HG02840 (cell line): ENCODE measurements at regions not wholly inside any gene's neighbourhood (a gene's known extent, or its start where the extent isn't known, plus 50 kb on each side); places are given as distances from the start of the nearest gene placed in this dataset.

Experiments used
- ATAC-seq: cut with Tn5 transposase; IDR thresholded peaks from one replicate; pipeline ENCODE4 v1.9.1; 2021; ENCODE audit warnings: mild to moderate bottlenecking, moderate library complexity, moderate number of reproducible peaks; ENCODE audit not compliant: unreplicated experiment, low FRiP score

DNA sequence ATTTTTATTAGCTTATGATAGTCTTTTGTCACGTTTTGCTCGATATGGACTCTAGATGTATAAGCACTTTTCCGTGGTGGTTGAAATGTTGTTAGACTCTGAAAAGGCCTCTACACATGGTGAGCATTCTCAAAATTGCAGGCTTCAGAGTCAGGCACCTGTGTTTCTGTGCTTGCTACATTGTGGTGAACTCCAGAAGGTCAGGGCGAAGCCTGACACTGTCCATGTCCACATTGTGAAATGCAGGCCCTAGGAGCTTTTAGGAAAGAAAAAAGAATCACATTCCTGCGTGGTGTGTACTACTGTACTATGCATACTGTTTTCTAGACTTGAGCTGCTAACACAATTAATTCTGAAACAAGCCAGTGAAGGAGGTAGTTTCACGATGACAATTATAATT is 86.3 kb downstream of the HS3ST1 start:
- ATAC-seq, result no peak

GRCh38 chr4:11341337-11342043 is 87.2 kb downstream of the HS3ST1 start:
- ATAC-seq, result no peak

- ATAC-seq, result no peak
Observed at GRCh38 chr4:11338956-11339782, 89.5 kb downstream of the HS3ST1 start.

- no peak for ATAC-seq
Observed at GRCh38 chr4:11337287-11337686, 91.4 kb downstream of the HS3ST1 start.

- ATAC-seq, result no peak
Observed at GRCh38 chr4:11336435-11336834, 92.3 kb downstream of the HS3ST1 start.

GRCh38 chr4:11334887-11335286 is 93.8 kb downstream of the HS3ST1 start:
- no peak for ATAC-seq

- ATAC-seq, result no peak
Observed at GRCh38 chr4:11328401-11328800, 100.3 kb downstream of the HS3ST1 start.

DNA sequence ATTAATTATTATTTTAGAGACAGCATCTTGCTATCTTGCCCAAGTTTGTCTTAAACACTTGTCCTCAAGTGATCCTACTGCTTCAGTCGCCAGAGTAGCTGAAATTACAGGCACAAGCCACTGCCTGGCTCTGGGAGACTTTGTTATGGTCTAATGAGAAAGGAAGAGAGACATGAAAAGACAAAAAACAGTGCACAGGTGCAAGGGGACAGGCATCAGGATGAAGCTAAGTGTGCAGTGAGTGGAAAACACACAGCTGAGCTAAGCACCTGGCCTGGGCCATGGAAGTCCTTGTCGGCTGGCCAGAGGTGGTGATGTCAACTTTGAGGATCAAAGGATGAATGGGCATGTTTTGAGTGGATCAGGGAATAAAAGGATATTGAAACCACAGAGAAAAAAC is 102.7 kb downstream of the HS3ST1 start:
- no peak for ATAC-seq

DNA sequence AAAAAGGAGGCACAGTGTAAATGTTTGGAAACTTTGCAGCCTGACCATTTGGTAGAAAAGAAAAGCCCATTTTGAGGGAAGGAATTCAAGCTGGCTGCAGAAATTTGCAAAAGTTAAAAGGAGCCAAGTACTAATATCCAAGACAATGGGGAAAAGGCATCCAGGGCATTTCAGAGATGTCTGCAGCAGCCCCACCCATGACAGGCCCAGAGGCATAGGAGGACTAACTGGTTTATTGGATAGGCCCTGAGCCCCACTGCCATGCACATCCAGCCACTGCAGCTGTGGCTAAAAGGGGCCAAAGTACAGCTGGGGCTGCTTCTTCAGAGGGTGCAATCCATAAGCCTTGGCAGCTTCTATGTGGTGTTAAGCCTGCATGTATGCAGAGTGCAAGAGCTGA is 104.9 kb downstream of the HS3ST1 start:
- ATAC-seq, result no peak

DNA sequence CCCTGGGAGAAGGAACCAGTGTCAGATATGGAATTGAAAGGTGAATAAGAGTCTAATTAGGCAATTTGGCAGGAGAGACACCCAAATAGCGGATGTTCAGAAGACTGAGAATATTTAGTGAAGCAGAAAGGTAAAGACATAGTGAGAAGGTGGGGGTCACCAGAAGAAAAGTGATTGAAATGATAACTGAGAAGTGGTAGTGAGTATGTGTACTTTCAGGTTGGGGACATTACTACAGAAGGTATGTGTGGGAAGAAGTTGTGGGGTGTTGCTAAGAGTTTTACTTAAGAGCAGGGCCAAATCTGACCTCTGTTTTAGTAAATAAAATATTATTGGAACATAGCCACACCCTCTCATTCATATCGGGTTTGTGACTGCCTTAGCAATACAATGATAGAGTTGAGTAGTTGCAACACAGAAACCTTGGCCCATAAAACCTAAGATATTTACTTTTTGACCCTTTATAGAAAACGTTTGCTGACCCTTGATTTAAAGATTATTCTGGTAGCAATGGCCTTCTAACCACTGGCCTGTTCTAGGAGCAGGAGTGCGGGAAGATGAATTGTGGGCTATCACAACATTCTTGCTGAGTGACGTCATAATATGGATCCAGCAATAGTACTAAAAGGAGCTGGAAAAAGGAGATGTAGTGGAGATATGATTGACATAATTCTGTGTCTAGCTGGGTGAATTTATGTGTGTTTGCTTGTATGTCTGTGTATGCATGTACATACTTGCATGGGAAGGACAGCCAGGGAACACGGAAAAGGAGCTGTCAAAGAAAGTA is 115.3 kb downstream of the HS3ST1 start:
- no peak for ATAC-seq

DNA sequence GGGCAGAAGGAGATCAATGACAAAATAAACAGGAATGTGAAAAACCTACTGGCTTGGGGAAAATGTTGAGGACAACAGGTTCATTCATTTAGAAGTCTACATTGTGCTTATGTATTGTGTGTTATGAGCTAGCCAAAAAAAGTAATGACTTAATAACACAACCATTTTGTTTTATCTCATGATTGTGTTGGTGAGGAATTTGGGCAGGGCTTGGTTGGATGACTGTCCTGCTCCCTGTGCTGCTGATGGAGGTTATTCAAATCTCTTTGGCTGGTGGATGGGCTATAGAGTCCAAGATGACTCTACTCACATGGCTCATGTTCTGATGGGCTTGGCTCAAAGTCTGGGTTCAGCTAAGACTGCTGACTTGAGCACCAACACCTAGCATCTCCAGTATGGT is 116.3 kb downstream of the HS3ST1 start:
- ATAC-seq, result no peak

DNA sequence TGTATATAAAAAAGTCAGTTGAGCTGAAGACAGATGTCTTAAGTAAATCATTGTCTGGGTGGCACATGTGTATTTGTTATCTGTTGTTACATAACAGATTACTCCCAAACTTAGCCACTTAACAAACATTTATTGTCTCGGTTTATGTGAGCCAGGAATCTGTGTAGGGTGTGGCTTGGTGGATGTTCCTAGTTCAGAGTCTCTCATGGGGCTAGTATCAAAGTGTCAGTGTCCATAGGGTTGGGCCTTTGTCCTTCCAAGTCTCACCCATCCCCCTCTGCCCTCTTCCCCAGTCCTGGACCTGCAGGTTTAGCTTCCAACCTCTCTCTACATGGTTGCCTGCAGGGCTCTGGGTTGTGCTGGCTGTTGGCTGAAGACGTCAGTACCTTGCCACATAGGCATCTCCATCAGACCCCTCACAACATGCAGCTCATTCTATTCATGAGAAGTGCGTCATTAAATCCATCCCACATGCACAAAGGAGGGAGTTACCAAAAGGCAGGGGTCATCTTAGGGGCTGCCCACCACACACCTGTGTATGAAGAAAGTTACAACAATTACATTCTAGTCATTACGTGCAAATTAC is 127.5 kb downstream of the HS3ST1 start:
- ATAC-seq, result no peak

GRCh38 chr4:11299836-11300235 is 128.9 kb downstream of the HS3ST1 start:
- ATAC-seq, result no peak

DNA sequence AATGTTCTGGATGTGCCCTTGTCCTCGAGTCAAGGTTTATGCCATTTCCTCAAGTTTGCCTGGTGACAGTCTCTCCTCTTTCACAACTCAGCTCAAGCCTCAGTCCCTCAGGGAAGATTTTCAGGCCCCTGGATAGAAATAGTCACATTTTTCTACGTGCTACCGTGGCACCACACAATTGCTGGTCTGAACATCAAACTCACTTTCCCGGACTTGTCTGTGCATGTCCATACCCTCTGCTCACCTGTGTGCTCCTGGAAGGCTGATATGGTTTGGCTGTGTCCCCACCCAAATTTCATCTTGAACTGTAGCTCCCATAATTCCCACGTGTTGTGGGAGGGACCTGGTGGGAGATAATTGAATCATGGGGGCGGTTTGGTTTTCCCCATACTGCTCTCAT is 129.7 kb downstream of the HS3ST1 start:
- no peak for ATAC-seq

DNA sequence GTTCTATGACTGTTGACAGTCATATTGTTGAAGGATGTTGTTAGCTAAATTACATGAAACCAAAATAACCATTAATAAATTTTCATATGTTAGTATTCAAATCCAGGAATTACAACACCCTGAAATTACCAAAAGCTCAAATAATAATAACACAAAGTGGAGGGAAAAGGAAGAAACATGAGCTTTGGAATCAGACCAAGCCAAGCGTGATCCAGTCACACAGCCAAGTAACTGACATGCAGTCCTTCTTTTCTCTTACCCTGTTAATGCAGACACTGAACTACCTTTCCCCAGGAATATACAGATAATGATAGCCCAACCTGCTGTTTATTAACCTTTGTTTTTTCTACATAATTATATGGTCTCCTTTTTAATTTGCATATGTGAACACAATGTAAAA is 130.2 kb downstream of the HS3ST1 start:
- no peak for ATAC-seq

- ATAC-seq, result no peak
Observed at GRCh38 chr4:11297627-11298026, 131.1 kb downstream of the HS3ST1 start.

DNA sequence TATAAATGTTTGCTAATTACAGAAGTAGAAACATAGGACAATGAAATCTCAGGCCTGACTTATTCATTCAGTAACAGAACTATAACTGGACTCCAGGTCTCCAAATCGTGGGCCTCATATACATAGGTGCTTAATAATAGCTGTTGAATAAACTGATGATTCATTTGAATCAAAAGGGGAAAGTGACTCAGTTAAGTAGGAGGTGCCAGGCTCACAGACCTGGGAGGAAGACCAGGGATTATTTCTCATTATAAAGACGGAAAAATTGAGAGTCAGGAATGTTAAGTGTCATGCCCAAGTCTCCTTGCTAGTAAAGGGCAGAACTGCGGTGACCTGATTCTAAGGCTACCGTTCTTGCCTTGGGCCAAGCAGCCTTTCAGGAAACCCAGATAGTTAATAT is 131.5 kb downstream of the HS3ST1 start:
- ATAC-seq, result no peak

- ATAC-seq, result no peak
Observed at GRCh38 chr4:11293866-11294265, 134.8 kb downstream of the HS3ST1 start.

DNA sequence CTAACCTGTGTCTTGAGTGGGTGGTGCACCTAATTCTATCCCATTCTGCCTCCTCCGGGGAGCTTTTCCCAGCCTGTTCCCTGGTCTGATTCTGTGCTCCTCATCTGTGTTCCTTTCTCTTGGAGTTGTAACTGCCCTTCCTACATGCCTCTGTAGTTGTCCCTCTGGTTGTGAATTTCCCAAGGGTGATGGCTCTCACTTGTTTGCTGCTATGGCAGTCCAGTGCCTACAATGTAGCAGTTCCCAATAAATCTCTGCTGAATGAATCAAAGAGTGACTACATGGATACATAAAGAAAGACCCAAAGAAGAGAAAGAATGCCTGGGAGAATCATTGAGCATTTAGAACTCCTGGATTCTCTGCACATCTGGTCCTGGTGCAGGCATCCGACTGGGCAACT is 141.6 kb downstream of the HS3ST1 start:
- ATAC-seq, result no peak

- no peak for ATAC-seq
Observed at GRCh38 chr4:11286533-11286932, 142.2 kb downstream of the HS3ST1 start.

DNA sequence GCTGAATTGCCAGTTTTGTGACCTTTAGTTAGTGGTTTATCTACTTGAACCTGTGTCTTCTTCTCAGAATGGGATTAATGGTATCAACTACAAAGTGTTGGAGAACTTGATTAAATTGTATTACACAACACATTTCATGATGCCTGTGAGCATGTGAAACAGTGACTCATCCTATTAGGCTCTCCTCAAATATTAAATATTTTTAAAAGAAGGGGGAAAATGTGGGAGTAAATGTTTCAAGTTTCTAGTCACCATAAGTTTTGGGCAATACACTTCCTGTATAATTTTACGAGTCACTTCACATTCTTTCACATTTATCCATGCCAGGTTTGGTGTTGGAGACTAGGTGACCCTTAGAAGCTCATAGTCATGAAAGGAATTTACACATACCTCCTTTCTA is 147.0 kb downstream of the HS3ST1 start:
- ATAC-seq, result no peak
